Amniotic epithelial cell (primary cell): ENCODE measurements at regions not wholly inside any gene's neighbourhood (a gene's known extent, or its start where the extent isn't known, plus 50 kb on each side); places are given as distances from the start of the nearest gene placed in this dataset.
"Not testable (repeated sequence)": the region's sequence is repeated elsewhere in the genome, so short reads cannot be mapped to it uniquely, and the experiment has no call there.

Experiments used
- DNase-seq: peaks from one replicate; pipeline ENCODE4 v3.0.0-alpha.2; 2010; ENCODE audit warnings: low read depth

DNA sequence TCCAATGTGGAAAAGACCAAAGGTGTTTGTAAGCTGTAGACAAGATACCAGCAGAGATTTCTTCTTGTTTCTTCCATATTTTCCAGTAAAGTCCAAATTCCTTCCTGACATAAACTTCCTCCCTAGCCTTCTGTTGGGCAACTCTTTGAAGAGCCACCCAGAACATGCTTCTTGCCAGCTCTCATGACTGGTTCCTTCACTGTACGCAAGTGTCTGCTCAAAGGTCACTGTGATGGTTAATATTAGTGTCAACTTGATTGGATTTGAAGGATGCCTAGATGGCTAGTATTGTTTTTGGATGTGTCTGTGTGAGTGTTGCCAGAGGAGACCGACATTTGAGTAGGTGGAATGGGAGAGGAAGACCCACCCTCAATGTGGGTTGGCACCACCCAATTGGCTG lies 416.6 kb upstream of the RUNX1 start:
- no peak for DNase-seq

DNA sequence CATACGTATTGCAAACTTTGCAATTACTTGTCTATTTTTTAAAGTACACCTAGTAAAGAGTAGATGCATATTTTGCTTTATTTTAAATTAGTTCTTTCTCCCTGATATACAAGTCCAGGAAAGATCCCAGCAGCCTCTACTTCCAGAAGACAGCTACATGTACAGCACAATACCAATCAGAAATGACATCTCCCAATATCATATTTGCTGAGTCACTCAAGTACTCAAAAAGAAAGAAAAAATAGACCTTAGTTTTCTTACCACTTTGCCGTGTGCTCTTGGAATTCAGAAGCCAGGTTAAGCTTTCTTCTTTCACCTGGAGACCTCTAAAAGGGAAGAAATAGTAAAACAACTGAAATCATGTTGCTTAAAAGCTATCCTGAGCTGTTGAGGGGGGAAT lies 412.6 kb upstream of the RUNX1 start:
- no peak for DNase-seq

DNA sequence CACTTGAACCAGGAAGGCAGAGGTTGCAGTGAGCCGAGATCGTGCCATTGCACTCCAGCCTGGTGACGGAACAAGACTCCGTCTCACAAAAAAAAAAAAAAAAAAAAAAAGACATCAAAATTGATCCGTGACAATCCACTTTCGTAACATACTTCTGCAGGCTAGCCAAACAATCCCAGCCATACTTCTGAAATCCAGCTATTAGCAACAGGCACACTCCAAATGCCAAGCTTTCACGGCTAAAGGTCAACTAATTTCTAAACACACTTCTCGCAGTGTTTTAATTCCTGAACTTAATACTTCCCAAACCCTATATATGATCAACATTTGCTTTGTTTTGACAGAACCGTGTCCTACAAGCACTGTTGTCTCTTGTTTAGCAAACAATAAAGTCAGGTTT lies 411.3 kb upstream of the RUNX1 start:
- no peak for DNase-seq

DNA sequence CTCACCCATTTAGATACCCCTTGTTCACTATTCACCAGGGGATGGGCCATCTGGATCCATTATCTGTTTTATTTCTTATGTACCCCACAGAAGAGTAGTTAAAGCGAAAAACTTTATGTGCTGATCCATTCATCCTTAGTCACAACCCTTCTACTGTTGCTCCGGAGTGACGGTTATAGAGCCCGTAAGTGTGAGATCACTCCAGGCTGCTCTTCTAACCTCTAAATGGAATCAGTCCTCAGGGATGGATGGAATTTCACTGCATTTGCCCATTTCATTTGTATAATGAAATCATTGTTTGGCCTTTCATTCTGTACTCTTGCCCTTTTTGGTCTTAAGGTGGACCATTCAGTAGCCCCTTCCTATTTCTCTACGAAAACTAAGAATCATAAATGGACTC lies 409.3 kb upstream of the RUNX1 start:
- no peak for DNase-seq

DNA sequence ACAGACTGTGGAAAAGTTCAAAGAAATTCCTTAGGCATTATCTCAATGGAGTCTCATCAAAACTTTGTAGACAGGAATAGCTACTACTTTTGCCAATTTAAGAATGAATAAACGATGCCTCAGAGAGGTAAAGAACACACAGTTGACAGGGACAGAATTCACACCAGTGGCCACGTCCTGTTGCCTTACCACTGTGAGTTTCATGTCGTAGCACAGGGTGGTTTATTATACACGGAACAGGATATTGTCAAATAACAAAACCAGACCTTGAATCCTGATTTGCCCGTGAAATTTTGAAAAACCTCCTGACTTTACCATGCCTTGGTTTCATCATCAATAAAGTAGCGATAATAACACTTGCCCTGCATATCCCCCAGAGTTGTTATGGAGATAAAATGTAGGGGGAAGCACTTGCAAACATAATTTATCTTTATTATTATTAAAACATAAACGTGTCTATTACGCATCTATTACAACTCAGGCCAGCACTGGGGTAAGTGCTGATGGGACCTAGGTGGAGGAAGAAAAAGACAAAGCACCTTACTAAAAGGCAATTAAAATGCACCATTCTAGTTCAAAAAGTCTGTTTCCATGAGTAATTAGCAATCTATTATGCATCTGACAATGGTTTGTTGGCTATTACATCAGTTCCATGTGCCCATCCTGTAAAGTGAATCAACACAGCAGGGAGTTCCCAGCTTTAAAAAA lies 408.1 kb upstream of the RUNX1 start:
- no peak for DNase-seq

DNA sequence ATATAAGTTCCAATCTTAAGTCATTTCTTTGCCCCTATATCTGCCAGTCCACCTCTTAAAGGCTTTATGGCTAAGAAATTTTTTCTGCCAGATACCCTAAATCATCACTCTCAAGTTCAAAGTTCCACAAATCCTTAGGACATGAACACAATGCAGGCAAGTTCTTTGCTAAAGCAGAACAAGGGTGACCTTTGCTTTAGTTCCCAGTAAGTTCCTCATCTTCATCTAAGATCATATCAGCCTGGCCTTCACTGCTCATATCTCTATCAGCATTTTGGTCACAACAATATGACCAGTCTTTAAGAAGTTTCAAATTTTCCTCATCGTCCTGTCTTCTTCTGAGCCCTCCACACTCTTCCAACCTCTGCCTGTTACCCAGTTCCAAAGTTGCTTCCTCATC lies 402.2 kb upstream of the RUNX1 start:
- DNase-seq: no peak

DNA sequence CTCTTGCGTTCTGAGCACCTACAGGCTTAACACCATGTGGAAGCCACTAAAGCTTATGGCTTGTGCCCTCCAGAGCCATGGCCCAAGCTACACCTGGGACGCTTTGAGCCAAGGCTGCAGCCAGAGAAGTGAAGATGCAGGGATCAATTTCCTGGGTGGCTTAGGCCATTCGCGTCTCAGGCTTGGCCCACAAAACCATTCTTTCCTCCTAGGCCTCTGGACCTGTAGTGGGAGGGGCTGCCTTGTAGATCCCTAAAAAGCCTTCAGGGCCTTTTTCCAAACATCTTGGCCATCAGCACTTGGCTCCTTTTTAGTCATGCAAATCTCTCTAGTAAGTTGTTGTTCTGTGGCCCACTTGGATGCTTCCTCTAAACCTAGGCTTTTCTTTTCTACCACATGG lies 401.7 kb upstream of the RUNX1 start:
- no peak for DNase-seq

DNA sequence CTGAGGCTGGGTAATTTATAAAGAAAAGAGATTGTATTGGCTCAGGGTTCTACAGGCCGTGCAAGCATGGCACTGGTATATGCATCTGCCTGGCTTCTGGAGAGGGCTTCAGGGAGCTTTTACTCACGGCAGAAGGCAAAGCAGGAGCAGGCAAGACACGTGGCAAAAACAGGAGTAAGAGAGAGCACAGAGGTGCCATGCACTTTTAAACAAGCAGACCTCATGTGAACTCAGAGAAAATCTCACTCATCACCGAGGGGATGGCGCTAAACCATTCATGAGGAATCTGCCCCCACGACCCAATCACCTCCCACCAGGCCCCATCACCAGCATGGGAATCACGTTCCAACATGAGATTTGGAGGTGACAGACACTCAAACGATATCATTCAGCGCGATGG lies 400.7 kb upstream of the RUNX1 start:
- DNase-seq: no peak

DNA sequence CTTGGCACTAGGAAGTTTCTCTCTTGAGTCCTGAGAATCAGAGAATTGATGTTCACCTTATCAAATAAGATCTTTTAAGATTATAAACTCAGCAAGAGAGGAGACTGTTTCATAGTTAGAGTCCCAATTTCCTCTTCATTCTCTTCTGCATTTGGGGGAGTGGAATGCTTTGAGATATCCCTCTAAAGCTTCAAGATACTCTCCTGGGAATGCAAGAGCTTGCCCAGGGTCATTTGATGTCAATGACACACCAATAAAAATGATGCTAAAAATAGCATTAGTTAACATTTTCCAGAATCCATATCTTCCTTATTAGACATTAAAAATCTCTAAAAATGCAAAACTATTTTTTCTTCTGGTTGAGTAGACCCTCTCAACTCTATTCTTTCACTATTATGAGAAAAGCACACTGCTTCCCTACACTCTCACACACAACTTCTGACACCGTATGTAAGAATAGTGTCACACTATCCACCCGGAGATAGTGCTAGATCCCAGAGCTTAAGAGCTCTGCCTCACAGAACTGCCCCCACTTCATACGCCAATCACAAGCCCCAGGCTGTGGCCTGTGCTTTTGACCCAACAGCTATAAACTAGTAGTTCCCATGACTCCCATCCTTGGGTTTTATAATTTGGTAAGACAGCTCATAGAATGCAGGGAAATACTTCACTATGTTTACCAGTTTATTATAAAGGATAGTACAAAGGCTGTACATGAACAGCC lies 399.9 kb upstream of the RUNX1 start:
- DNase-seq: no peak

DNA sequence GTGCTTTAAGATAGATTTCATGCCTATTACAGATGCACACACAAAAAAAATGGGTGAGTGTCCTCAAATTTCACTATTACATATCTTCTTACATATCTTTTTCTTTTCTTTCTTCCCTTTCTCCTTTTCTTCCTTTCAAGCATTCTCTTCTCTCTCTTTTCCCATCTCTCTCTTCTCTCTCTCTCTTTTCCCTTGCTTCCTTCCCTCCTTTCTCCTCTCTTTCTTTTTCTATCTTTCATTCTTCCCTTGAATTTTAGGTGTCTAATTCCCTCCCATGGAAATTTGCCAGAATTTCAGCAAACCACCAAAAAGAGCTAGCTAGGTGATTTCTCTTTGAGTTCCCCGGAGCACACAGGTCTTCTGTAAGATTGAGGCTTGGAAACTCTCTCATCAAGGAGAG lies 395.3 kb upstream of the RUNX1 start:
- DNase-seq: no peak

DNA sequence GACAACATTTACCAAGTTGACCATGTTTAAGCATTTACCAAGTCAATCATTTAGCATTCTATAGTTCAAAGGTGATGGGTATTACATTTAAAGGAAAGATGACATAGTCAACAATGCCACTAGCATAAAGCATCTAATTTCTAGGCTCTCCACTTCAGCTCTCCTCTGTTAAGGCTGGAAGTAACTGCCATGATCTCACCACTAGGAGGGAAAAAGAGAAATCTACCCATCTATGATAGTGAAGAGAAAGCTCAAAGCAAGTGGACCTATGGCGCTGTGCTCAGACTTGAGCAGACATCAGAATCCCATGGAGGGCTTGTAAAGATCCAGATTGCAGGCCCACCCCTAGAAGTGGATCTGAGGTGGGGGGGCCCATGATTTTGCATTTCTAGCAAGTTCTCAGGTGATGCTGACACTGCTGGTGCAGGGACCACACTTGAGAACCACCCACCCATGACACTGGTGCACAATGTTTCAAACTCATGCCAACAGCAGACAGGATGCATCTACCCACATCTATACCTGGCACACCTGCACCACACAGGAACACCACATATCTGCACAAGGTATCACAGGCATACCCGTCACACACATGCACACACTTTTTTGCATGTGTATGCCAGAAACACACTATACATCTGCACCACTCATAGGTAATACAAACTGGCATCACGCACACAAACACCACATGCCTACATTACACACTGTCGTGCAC lies 392.9 kb upstream of the RUNX1 start:
- no peak for DNase-seq

DNA sequence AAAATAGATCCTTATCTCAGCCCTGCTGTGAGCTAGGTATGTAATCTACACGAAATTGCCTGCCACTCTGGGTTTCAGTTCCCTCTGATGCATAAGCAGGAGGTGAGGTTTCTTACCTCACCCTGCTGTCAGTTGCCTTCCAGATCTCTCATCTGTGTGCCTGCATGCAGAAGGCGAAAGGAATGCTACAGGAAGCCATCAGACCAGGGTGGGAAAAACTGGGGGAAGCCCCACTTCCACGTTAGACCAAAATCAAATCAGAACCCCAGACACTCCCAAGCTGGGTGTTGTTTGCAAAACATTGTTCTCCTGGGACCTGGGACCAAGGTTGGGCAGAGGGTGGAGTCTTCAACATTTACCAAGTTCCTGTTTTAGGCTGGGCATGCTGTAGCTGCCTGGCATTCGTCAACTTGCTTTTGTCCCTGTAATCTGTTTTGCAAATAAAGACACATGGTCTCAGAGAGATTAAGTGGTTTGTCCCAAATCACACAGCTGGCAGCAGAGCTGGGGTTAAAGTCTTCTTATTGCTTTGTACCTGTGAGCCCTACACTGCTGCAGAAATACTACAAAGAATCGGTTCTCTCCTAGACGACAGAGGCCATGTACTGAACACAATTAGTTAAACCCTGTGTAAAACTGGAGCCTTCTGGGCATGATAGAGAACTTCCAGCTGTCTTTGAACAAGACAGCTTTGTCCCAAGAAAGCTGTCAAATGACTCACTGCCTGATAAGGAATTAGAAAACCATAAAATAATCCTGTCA lies 389.7 kb upstream of the RUNX1 start:
- DNase-seq: peak; percentile 16

DNA sequence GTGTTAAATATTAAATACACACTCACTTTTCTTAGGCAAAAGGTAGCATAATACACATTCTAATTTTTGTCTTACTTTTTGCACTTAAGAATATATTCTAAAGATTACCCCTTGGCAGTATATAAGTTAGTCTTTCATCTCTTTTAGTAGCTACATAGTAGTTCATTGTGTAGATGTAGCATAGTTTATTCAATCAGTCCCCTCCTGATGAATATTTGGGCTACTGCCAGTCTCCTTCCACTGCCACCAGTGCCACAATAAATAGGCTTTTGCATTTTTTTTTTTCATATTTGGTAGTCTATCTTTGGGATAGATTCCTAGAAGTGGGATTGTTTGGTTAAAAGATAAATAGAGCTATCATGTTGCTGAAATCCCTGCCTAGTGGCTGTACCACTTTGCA lies 388.8 kb upstream of the RUNX1 start:
- DNase-seq: no peak

DNA sequence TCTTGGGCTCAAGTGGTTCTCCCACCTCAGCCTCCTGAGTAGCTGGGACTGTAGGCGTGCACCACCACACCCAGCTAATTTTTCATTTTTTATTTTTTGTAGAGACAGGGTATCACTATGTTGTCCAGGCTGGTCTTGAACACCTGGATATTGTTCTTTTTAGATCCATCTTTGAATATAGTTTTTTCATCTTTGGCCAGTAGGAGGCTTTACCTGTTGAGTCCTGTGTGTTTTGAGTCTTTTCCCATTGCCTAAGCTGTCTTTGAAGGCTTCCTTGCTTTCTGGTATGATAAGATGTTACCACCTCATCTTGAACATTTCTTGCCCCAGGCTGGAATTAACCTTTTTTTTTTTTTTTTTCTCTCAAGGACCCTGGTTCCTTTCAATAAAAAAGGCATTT lies 387.8 kb upstream of the RUNX1 start:
- DNase-seq: no peak

DNA sequence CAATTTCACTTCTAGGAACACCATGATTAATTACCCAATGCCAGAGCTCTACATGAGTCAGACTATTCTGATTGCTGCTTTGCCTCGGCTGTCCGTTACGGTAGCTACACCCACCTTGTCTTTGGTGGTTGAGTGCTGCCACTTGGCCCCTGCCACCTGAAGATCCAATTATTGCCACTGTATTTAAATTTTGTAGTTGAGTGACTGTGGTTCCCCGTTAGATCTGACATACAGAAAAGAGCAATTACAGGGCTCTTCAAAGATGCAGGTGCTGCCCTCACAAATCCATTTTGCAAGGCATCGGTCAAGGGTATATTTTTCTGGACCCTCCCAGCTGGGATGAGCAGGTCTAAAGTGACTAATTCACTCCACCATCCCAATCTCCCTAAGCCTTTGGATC lies 383.5 kb upstream of the RUNX1 start:
- not testable (repeated sequence) for DNase-seq

DNA sequence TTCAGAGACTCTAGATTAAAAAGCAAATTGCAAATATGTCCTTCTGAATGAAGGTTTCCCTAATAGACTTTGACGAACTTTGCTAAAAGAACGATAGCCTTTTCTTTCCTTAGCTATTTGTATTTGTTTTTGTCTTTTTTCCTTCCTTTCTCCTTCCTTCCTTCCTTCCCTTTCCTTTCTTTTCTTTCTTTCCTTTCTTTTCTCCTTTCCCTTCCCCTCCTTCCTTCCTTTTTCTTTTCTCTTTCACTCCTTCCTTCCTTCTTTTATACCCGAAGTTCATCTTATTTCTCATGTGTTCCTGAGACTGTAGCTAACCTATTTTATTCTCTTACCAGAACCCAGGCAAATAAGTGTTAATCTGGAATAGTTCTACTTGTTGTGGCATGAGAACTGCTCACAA lies 381.2 kb upstream of the RUNX1 start:
- no peak for DNase-seq

DNA sequence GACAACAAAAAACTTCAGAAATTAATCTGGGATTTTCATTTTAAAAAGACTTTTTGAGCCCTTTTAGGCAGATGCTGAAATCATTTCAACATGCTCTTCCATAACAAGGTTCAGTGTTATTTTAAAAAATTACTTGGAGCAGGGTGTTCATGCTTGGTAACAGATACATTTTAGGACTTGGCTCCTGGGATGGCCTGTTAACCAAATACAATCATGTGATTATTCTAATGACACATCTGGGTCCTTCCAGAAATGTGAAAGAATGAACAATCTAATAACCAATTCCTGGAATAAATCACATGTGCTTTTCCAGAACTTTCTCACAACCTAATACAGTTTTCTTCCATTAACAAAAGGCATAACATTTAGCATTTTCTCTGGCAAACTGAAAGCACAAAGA lies 379.8 kb upstream of the RUNX1 start:
- no peak for DNase-seq

DNA sequence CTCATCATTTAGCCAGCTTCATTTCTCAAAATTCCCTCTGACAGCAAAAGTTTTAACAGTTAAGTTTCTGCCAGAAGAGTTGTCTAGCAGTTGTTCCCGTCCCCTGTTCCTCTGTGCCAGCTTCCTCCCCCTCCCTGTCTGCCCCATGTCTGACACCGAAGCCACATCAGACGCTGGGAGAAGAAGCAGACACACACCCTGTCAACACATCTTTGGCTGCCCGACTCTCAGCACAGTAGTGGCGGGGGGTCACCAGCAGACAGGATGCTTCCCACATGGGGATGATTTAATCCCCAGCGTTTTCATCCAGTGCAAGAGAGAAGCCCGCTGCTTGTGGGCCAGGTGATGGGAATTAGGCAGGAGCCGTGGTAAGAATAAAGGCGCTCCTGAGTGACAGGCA lies 379.4 kb upstream of the RUNX1 start:
- peak; percentile 29 for DNase-seq

DNA sequence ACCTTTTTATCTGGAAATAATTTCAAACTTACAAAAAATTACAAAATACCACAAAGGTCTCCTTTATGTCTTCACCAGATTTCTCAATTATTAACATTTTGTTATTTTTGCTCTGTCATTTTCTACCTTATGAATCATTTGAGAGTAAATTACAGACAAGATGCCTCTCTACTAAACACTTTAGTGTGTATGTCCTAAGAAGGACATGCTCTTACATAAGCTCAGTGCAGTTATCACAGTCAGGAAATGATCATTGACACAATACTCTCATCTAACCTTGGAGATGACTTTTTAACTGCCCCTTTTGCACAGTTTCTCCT lies 378.9 kb upstream of the RUNX1 start:
- peak; percentile 65 for DNase-seq

DNA sequence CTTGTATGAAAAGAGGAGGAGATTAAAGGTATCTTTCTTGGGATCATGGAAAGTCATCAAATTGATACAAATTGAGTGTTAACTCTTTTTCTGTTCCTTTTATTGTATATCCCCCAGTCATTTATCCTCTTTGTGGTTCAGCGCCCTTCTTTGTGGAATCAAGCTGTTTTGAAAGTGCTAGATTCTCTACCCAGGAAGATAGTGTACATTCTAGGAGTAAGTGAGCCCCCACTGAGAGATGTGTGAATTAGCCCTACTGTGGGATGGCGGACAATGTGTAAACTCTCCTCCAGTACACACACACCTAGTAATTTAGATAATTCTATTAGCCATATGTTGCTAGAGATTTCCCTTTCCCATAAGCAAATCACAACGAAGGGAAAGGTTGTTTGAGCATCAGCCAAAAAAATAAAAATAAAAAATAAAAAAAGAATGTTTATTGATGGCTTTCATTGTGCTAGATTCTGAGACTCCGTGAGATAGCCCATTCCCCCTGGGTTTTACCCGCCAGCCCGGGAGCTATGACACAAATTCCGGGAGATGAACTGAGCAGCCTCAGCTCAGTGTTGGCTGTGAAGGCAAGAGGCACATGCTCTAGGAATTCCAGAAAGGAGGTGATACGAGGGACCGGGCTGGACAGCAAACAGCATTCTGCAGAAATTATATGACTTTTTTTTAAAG lies 378.4 kb upstream of the RUNX1 start:
- DNase-seq: no peak

DNA sequence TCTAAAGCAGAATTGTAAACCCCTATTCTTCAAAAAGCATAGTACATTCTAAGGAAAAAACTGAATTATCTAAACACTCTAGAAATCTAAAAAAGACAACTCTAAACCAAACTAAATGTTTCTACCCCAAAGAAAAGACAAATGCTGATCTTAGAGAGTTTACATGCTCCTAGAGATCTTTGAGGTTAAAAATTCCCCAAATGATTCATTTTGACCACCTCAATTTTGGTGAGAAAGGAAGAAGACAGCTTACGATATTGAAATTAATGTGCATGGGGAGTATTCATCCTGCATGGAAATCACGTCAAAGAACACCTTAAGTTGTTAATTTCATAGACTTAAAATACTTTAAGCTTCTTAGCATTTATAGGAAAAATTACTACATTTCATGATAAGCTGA lies 377.8 kb upstream of the RUNX1 start:
- DNase-seq: no peak

DNA sequence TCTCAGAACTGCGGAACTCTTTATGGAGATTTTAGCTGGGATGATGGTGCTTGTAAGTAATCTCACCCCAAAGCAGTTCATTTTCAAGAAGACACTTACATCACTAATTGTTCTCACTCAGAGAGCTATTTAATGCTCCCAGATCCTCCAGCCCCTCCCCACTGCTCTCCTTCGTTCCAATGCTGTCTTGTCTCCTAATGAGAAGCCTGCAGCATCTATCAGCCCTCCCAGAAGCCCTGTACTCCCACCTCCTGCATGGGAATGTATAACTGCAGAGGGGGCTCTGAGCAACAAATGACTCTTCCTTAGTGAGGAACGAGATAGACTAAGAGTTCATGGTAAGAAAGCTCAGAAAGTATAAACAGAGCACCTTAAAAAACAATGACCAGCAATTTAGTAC lies 377.4 kb upstream of the RUNX1 start:
- DNase-seq: no peak
